ENCODE measurements at regions not wholly inside any gene's neighbourhood (a gene's known extent, or its start where the extent isn't known, plus 50 kb on each side); places are given as distances from the start of the nearest gene placed in this dataset.

DNA sequence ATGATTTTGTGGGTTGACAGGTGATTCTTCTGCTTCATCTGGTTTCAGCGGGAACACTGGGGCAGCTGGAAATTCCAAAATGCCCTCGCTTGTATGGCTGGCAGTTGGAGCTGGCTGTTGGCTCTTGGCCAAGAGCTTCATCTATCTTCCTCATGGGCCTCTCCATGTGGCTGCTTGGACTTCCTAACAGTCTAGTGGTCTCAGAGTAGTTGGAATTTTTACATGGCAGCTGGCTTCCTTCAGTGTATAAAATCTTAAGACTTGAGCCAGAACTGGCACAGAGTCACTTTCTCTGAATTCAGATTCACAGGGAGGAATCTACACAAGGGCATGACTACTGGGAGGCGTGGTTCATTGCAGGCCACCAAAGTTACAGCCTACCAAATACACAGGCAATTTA, 204.9 kb upstream of the RMST start:
- intact Hi-C loops (cut with DNase I), result no loop called here
- no peak for DNase-seq

DNA sequence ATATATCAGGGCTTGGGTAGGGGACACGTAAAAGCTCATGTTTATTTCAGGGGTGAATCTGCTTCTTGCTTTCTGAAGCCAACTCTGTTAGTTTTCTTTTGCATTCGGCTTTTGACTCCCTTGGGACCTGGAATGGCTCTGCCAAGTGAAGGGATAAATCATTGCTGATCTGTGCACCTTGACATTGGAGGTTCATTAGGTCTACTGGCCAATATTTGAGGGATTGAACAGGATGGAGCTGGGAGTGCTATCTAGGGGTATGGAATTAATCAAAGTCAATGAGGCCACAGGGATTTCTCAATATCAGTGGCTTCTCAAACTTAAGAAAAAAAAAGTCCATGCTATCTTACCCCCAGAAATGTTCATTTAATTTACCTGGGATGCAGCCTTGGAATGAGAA, 203.5 kb upstream of the RMST start:
- no peak for DNase-seq
- intact Hi-C loops (cut with DNase I), result no loop called here

- DNase-seq, result peak in 4 of 42 donors; percentile 5 to 43 (median 20)
- intact Hi-C loops (cut with DNase I), result no loop called here
Observed at GRCh38 chr12:97260786-97261185, 201.8 kb upstream of the RMST start.

DNA sequence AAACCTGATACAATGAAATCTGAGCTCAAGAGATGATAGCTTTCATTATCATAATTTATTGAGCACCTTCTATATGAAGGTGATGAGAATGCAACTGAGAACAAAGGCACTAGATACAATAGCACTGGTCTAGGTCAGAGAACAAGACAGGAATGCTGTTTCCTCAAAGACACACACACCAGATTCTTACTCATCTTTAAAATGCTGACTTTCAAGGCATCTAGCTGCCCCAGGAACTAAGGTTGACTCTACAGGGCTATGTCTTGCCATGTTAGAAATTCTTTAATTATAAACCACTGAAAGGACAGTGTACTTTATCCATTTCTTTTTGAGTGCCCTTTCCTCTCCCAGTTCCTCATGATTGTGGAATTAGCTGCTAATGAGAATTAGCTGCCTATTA, 195.4 kb upstream of the RMST start:
- intact Hi-C loops (cut with DNase I), result no loop called here
- DNase-seq, result no peak

DNA sequence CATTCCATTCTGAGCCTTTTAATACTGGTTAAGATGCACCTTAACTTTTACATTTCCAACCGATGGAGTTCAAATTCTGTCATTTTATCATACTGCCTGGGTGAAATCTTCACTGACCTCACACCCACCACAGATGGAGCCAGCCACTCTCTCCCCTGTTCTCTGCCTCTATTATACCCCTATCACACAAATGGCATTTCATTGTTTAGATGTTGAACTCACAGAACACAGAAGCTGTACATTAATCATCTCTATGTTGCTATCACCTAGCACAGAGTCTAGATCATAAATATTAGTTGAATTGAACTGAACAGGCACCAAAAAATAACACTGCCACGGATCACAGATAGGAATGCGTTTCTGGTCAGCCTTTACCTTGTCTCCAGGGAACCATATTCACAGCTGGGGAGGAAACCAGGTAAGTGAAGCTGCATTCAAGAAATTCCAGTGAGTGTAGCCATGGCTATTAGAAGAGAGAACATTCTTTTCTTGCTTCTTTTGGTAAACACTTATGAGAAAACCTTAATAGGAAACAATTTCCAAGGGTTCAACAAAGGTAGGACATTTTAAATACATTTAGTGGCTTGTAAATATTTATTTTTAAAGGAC, 194.9 kb upstream of the RMST start:
- DNase-seq, result no peak
- intact Hi-C loops (cut with DNase I), result no loop called here

GRCh38 chr12:97272471-97272870, 190.1 kb upstream of the RMST start:
- no peak for DNase-seq
- intact Hi-C loops (cut with DNase I), result no loop called here

DNA sequence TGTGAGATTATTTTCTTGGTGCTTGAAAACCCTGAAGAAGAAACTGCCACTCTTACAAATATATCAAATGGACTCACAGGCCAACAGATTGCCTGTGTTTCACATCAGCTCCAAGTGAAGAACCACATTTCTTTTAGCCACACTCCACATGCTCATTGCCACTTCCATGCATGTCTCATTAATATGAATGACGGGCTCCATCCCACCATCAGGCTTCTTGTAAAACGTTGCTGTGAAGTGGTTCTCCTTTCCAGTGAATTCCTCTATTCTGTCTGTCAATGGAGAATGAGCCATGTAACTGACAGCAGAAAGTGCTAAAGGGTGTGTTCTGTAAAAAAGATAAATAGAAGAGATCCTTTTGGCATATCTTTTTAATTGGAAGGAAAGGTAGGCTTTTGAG, 188.2 kb upstream of the RMST start:
- no peak for DNase-seq
- intact Hi-C loops (cut with DNase I), result no loop called here

- DNase-seq, result peak; percentile 59 to 93 (median 82)
- intact Hi-C loops (cut with DNase I), result no loop called here
Observed at GRCh38 chr12:97275256-97275655, 187.3 kb upstream of the RMST start.

DNA sequence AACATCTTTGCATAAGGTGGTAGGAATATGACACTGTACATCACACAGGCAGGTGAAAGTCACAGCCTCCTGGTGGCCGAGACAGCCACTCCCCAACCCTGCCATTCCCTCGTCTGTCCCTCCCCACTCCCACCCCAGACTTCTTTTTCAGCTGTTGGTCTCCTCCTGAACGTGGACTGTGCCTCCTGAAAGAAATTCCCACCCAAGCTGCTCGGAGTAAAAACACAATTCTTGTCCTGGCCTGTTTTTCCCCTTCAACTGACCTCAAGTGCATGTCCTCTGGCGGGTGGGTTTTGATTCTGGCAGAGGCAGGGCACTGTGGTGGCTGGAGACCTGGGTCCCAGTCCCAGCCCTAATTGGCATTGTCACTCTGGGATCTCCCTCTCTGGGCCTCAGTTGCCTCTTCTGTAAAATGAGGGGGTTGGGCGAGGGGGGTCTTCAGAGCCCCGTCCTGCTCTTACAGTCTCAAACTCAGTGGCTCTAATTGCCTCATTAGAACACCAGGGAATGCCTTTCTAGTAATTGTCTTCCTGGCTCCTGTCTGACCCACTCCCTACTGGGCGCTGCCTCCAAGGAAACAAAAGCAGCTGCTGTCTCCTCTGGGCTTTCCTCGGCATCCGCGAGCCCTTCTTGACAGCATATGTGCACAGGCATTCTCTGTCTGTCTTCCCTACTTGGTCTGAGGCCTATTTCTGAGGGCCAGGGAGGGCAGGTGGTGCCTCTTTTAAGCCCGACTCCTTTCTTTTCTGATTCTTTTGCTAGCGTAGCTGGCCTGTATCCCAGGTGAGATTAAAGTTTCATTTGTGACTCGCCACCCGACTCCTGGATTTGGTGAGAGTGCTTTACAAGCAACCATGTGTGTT, 186.6 kb upstream of the RMST start:
- intact Hi-C loops (cut with DNase I), result no loop called here

GRCh38 chr12:97276661-97277429, 185.8 kb upstream of the RMST start:
- intact Hi-C loops (cut with DNase I), result no loop called here
- DNase-seq, result no peak

More for the DNA sequence above, 186.6 kb upstream of the RMST start:
- peak in 14 of 42 donors; percentile 2 to 32 (median 15) for DNase-seq

DNA sequence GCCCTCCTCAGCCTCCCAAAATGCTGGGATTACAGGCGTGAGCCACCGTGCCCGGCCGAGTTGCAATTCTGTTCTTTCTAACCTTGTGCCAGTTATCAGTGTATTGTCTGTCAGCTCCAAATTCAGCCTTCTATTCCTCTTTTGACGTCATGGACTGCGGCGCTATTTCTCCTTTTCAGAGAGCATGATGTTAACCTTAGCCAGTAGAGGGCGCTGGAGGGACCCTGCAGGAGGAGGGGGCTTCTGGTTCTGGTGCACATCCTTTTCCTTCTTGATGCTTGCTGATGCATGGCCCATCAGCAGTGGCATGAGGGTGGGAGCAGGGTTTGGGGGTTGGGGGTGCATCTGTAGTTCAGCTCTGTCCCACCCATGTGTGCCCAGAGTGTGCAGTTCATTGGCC, 179.3 kb upstream of the RMST start:
- intact Hi-C loops (cut with DNase I), result no loop called here
- no peak for DNase-seq

- DNase-seq, result no peak
- intact Hi-C loops (cut with DNase I), result no loop called here
Observed at GRCh38 chr12:97288531-97288930, 174.1 kb upstream of the RMST start.

DNA sequence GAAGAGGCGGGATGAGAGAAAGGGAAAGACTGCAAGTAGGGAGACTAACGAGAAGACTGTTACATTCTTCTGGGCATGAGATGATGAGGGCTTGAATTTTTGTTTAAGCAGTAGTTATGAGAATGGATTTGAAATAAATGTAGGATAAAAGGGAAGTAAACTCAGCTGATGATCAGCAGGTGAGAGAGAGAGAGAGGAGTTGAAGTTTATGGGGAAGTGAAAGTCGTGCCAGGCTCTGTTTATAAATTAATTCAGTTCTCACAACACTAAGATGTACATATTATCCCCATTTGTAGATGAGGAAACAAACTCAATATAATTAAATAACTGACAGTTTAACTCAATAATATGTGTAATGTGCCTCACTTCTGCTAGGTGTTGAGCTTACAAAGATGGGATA, 170.0 kb upstream of the RMST start:
- intact Hi-C loops (cut with DNase I), result no loop called here
- DNase-seq, result no peak

DNA sequence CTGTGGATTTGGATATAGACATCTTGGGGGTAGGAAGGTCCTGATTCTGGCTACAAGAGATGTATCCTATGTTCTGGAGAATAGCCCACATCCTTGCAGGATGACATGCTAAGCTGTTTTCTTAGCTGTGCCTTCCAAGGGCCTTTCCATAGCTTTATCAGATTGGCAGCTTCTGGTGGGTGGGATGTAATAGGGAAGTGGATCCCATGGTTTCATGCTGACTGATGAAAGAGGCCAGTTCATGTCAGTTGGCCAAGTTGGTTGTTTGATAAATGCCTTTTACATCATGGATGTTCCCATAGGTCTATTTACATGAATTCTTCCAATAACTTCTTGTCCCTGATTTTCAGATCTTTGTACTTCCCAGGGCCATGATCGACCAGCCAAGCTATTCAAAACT, 169.1 kb upstream of the RMST start:
- intact Hi-C loops (cut with DNase I), result no loop called here
- no peak for DNase-seq

DNA sequence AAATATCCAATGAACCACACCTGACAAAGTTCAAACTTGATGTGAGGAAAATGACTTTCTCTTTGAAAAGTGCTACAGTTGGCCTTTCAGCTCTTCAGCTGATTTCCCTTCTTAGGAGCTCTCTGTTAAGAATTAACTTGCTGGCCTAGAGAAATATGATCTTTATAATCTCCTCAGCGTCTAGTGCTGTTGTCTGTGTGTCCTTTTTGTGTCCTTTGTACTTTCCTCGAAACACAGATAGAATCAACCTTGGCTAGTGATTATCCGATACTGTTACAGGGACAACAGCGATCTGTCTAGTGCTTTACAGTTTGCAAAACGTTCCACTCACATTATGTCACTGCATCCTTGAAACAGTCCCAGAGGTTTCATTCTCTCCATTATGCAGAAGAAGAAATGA, 162.8 kb upstream of the RMST start:
- DNase-seq, result no peak
- intact Hi-C loops (cut with DNase I), result no loop called here

GRCh38 chr12:97300431-97300830, 162.2 kb upstream of the RMST start:
- DNase-seq, result no peak
- intact Hi-C loops (cut with DNase I), result no loop called here

DNA sequence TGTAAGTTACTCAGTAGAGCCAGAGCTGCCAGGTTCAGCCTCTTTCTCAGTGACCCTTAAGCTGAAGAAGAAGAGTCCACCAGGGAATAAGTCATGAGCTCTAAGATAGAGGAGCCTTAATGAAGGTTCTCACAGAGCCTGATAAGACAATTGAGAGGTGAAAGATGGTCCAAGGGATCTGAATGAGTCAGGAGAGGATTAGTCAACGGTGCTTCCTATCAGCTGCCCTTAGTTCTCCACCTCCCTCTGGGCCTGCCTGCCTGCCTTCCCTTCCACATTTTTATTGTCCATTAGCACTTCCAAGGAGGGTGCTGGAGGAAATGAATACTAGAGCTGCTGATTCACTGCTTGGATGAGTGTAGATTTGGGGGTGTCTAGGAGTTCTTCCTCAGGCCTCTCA, 161.7 kb upstream of the RMST start:
- no peak for DNase-seq
- intact Hi-C loops (cut with DNase I), result no loop called here

DNA sequence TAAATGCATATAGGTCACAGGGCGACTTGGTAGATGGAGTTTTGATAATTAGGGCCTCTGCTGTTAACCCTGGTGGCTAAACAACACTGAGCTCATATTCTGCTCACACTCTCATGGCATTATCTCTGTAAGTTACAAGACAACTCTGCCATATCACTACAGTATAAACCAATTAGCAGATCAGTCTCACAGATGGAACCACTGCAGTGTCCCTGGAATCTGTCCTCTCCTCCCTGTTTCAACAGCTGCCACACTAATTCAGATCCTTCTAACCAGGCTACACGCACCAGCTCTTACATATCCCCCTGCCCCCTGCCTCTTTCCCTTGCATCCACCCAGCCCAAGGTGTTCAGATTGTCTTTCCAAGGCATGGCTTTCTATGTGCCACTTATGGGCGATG, 161.0 kb upstream of the RMST start:
- no peak for DNase-seq
- intact Hi-C loops (cut with DNase I), result no loop called here

GRCh38 chr12:97305651-97306050, 157.0 kb upstream of the RMST start:
- intact Hi-C loops (cut with DNase I), result no loop called here
- DNase-seq, result no peak

DNA sequence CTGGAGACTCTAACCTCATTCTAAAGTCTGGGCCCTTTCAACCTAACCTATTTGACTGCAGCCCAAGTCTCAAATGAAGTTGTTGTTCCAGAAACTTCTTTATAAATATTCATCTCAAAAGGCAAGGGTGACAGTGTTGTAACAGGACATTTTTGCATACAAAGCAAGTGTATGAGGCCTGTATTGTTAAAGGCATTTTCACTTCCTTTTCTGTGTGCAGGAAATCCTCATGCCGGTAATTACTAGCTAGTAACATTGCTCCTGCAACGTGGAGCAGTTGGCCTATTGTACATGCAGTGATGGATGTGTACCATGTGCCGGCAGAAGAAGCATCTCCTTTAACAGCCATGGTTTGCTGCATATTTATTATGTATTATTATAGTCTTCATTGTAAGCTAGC, 156.5 kb upstream of the RMST start:
- no peak for DNase-seq
- intact Hi-C loops (cut with DNase I), result no loop called here
